ENCODE measurements at regions not wholly inside any gene's neighbourhood (a gene's known extent, or its start where the extent isn't known, plus 50 kb on each side); places are given as distances from the start of the nearest gene placed in this dataset.
"Not testable (repeated sequence)": the region's sequence is repeated elsewhere in the genome, so short reads cannot be mapped to it uniquely, and the experiment has no call there.

- Histone ChIP-seq H3K36me3 (ENCODE audit: insufficient read depth in 1 of 2, low read depth in 1 of 2) (no peaks in the 10 kb centered on the region), H3K27ac (no peak overlapping the region), H3K9me3 (no peaks in the 10 kb centered on the region), H3K4me1 (no peaks in the 10 kb centered on the region), H3K4me3 (no peak overlapping the region), H3K27me3 (ENCODE audit: insufficient read depth in 3 of 3, low read length in 2 of 3) (no peaks in the 10 kb centered on the region)
- TF ChIP-seq CTCF (IDR thresholded peaks at IDR 0.05) = no peak
- no peak for DNase-seq
- intact Hi-C loops (cut with DNase I) = no loop called here
- ATAC-seq = no peak
Observed at GRCh38 chr7:125823538-125823937, 893.9 kb upstream of the POT1 start.

GRCh38 chr7:125820495-125820894, 890.9 kb upstream of the POT1 start:
- no peak overlapping the region for H3K4me3 ChIP-seq
- no peaks in the 10 kb centered on the region for H3K27me3 ChIP-seq (ENCODE audit: insufficient read depth in 3 of 3, low read length in 2 of 3)
- ATAC-seq = no peak
- H3K4me1 ChIP-seq = no peaks in the 10 kb centered on the region
- intact Hi-C loops (cut with DNase I) = no loop called here
- H3K36me3 ChIP-seq (ENCODE audit: insufficient read depth in 1 of 2, low read depth in 1 of 2) = no peaks in the 10 kb centered on the region
- no peak for DNase-seq
- no peaks in the 10 kb centered on the region for H3K9me3 ChIP-seq
- TF ChIP-seq CTCF (IDR thresholded peaks at IDR 0.05) = no peak
- no peak overlapping the region for H3K27ac ChIP-seq

DNA sequence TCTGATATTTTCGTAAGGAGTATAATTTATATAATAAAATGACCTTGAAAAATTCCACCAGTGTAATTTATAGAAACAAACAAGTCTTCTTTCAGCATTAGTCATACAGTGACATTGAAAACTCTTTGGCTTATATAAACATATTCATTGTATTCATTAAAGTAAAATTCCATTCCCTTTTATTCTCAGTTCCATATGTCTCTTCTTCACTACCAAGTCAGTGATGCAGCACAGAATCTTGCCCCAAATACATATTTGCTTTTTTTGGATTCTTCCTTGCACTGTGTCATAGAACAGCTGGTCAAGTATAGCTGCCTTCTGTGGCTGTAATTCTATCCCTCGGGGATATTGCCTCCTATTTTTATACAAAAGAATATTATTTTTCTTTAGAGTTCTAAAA, 884.5 kb upstream of the POT1 start:
- intact Hi-C loops (cut with DNase I) = no loop called here
- no peak overlapping the region for H3K27ac ChIP-seq
- no peaks in the 10 kb centered on the region for H3K9me3 ChIP-seq
- DNase-seq (no peak), ATAC-seq (no peak)
- no peaks in the 10 kb centered on the region for H3K4me1 ChIP-seq
- 38 to 51% (median 42%) methylated on average over 2 of the region's 2 CpGs for WGBS, 3 donors
- H3K4me3 ChIP-seq = no peak overlapping the region
- no peaks in the 10 kb centered on the region for H3K36me3 ChIP-seq (ENCODE audit: insufficient read depth in 1 of 2, low read depth in 1 of 2)
- no peaks in the 10 kb centered on the region for H3K27me3 ChIP-seq (ENCODE audit: insufficient read depth in 3 of 3, low read length in 2 of 3)
- no peak for TF ChIP-seq CTCF (IDR thresholded peaks at IDR 0.05)

DNA sequence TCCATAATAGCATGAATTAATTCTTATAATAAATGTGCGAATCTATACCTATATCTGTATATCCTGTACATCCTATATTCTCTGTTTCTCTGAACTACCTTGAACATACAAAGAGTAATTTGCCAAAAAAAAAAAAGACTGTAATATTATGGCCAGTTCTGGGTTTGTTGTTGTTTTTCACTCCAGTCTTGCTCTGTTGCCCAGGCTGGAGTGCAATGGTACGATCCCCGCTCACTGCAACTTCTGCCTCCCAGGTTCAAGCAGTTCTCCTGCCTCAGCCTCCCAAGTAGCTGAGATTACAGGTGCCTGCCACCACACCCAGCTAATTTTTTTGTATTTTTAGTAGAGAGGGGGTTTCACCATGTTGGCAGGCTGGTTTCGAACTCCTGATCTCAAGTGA, 876.9 kb upstream of the POT1 start:
- WGBS, 3 donors = 92 to 95% (median 93%) methylated on average over 4 of the region's 4 CpGs
- H3K36me3 ChIP-seq (ENCODE audit: insufficient read depth in 1 of 2, low read depth in 1 of 2); intact Hi-C loops (cut with DNase I); H3K4me3 ChIP-seq; H3K4me1 ChIP-seq; H3K27ac ChIP-seq; H3K9me3 ChIP-seq; H3K27me3 ChIP-seq (ENCODE audit: insufficient read depth in 3 of 3, low read length in 2 of 3); DNase-seq; ATAC-seq: not testable (repeated sequence)

DNA sequence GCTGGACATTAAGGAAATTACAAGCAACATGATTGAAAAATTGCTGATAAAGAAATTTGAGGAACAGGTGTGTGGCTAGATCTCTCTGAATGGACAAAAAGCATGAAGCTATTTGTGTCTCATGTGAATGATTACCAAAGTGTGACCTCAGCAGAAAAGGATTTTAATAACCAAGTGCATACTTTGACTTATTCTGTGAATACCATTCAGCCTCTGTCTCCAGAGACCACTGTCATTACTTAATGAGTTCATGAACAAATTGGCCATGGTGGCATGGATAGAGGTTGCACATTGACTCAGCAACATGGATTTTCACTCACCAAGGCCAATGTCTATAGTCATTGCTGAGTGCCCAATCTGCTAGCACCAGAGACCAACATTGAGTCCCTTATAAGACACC, 874.6 kb upstream of the POT1 start:
- intact Hi-C loops (cut with DNase I) = no loop called here
- ATAC-seq = no peak

More for the DNA sequence above, 874.6 kb upstream of the POT1 start:
- no peak for DNase-seq
- TF ChIP-seq CTCF (IDR thresholded peaks at IDR 0.05) = no peak
- H3K4me1 ChIP-seq = no peaks in the 10 kb centered on the region
- no peak overlapping the region for H3K4me3 ChIP-seq
- no peaks in the 10 kb centered on the region for H3K27me3 ChIP-seq (ENCODE audit: insufficient read depth in 3 of 3, low read length in 2 of 3)
- H3K9me3 ChIP-seq = no peaks in the 10 kb centered on the region
- no peak overlapping the region for H3K27ac ChIP-seq
- H3K36me3 ChIP-seq (ENCODE audit: insufficient read depth in 1 of 2, low read depth in 1 of 2) = no peaks in the 10 kb centered on the region
